Stimulated activated naive CD8-positive, alpha-beta T cell treated with anti-CD3 and anti-CD28 coated beads, Interleukin-15, Interleukin-2, amounts not matched to agents 100 U/mL and 50 U/mL, for 24 hours (primary cell): ENCODE measurements at regions not wholly inside any gene's neighbourhood (a gene's known extent, or its start where the extent isn't known, plus 50 kb on each side); places are given as distances from the start of the nearest gene placed in this dataset.
A peak's percentile ranks its signal among the peaks of the same experiment; 100 is the strongest.
"Not testable (repeated sequence)": the region's sequence is repeated elsewhere in the genome, so short reads cannot be mapped to it uniquely, and the experiment has no call there.

Experiments used
- ATAC-seq: fragments of 150-1000 bp; cut with Tn5 transposase; one replicate; pipeline ENCODE4 v1.10.0; 2021
- DNase-seq: peaks from one replicate; pipeline ENCODE4 v3.0.0; 2021

- ATAC-seq, result no peak
Observed at GRCh38 chr7:65744406-65744805, 128.5 kb upstream of the VKORC1L1 start.

GRCh38 chr7:65746398-65746669 is 126.5 kb upstream of the VKORC1L1 start:
- ATAC-seq, result no peak
- DNase-seq, result no peak

More at GRCh38 chr7:65744406-65744805, 128.5 kb upstream of the VKORC1L1 start:
- no peak for DNase-seq

GRCh38 chr7:65749039-65749438 is 123.8 kb upstream of the VKORC1L1 start:
- ATAC-seq (no peak), DNase-seq (no peak)

- ATAC-seq (no peak), DNase-seq (no peak)
Observed at GRCh38 chr7:65749518-65749917, 123.4 kb upstream of the VKORC1L1 start.

GRCh38 chr7:65750511-65751344 is 122.1 kb upstream of the VKORC1L1 start:
- ATAC-seq (peak; percentile 100), DNase-seq (peak; percentile 93)

- DNase-seq, result not testable (repeated sequence)
Observed at GRCh38 chr7:65754070-65754469, 118.8 kb upstream of the VKORC1L1 start.

GRCh38 chr7:65758991-65759390 is 113.9 kb upstream of the VKORC1L1 start:
- DNase-seq, ATAC-seq: not testable (repeated sequence)

More at GRCh38 chr7:65754070-65754469, 118.8 kb upstream of the VKORC1L1 start:
- not testable (repeated sequence) for ATAC-seq

GRCh38 chr7:65762712-65763111 is 110.2 kb upstream of the VKORC1L1 start:
- ATAC-seq, result peak; percentile 64

GRCh38 chr7:65763114-65763513 is 109.8 kb upstream of the VKORC1L1 start:
- not testable (repeated sequence) for DNase-seq, ATAC-seq

More at GRCh38 chr7:65762712-65763111, 110.2 kb upstream of the VKORC1L1 start:
- not testable (repeated sequence) for DNase-seq

- peak; percentile 98 for ATAC-seq
- DNase-seq, result peak; percentile 94
Observed at GRCh38 chr7:65770473-65771225, 102.2 kb upstream of the VKORC1L1 start.

- DNase-seq, ATAC-seq: not testable (repeated sequence)
Observed at GRCh38 chr7:65771226-65771569, 101.7 kb upstream of the VKORC1L1 start.

GRCh38 chr7:65776677-65777076 is 96.2 kb upstream of the VKORC1L1 start:
- not testable (repeated sequence) for ATAC-seq, DNase-seq

- ATAC-seq, result not testable (repeated sequence)
Observed at GRCh38 chr7:65789943-65790342, 82.9 kb upstream of the VKORC1L1 start.

GRCh38 chr7:65791788-65792187 is 81.1 kb upstream of the VKORC1L1 start:
- DNase-seq, ATAC-seq: not testable (repeated sequence)

More at GRCh38 chr7:65789943-65790342, 82.9 kb upstream of the VKORC1L1 start:
- not testable (repeated sequence) for DNase-seq

GRCh38 chr7:65792726-65793125 is 80.1 kb upstream of the VKORC1L1 start:
- not testable (repeated sequence) for DNase-seq, ATAC-seq

GRCh38 chr7:65794671-65795391 is 78.0 kb upstream of the VKORC1L1 start:
- DNase-seq, ATAC-seq: not testable (repeated sequence)

- DNase-seq, ATAC-seq: not testable (repeated sequence)
Observed at GRCh38 chr7:65795392-65795716, 77.5 kb upstream of the VKORC1L1 start.

GRCh38 chr7:65796205-65796604 is 76.7 kb upstream of the VKORC1L1 start:
- no peak for ATAC-seq

GRCh38 chr7:65797086-65797485 is 75.8 kb upstream of the VKORC1L1 start:
- DNase-seq, ATAC-seq: not testable (repeated sequence)

More at GRCh38 chr7:65796205-65796604, 76.7 kb upstream of the VKORC1L1 start:
- DNase-seq, result no peak

- not testable (repeated sequence) for DNase-seq, ATAC-seq
Observed at GRCh38 chr7:65797566-65797965, 75.3 kb upstream of the VKORC1L1 start.

- ATAC-seq (no peak), DNase-seq (no peak)
Observed at GRCh38 chr7:65798111-65799075, 74.5 kb upstream of the VKORC1L1 start.
